Body of pancreas (tissue), 4 donors: ENCODE measurements at regions not wholly inside any gene's neighbourhood (a gene's known extent, or its start where the extent isn't known, plus 50 kb on each side); places are given as distances from the start of the nearest gene placed in this dataset.

Experiments
- CTCF ChIP-seq, 7 experiments: fragments of 450-650 bp in 4 of 7; fragments of 200-600 bp in 3 of 7; sonication (generic) in 3 of 7; IDR thresholded peaks; one replicate each; pipeline ENCODE4 v1.5.1; 2016 to 2019; ENCODE audit warnings: antibody characterized with exemption in 7 of 7
- POLR2A ChIP-seq, 3 donors: fragments of 450-650 bp; IDR thresholded peaks; one replicate each; pipeline ENCODE4 v1.6.1; 2016; ENCODE audit warnings: antibody characterized with exemption in 3 of 3, mild to moderate bottlenecking in 2 of 3

GRCh38 chr12:93197067-93197593, 180.6 kb upstream of the NUDT4 start:
- no peak for TF ChIP-seq CTCF (IDR thresholded peaks at IDR 0.05)
- TF ChIP-seq POLR2A (IDR thresholded peaks at IDR 0.05), result no peak
